ENCODE measurements at regions not wholly inside any gene's neighbourhood (a gene's known extent, or its start where the extent isn't known, plus 50 kb on each side); places are given as distances from the start of the nearest gene placed in this dataset.
A peak's percentile ranks its signal among the peaks of the same experiment; 100 is the strongest.

- H3K36me3 Mint-ChIP-seq (ENCODE audit: insufficient read depth, unreplicated experiment), result no peaks in the 10 kb centered on the region
- intact Hi-C loops (cut with micrococcal nuclease; ENCODE audit: unreplicated experiment), result no loop called here
- no peak overlapping the region for H3K27ac Mint-ChIP-seq (ENCODE audit: unreplicated experiment)
- CTCF ChIA-PET, result interaction anchor here (1.8 kb wide), 1 partner anchor 93 kb away, joined by 7 read pairs; no protein-coding TSS in a partner anchor
- H3K4me3 Mint-ChIP-seq (ENCODE audit: low read depth, unreplicated experiment), result no peak overlapping the region
- H3K27me3 Mint-ChIP-seq (ENCODE audit: unreplicated experiment), result no peaks in the 10 kb centered on the region
- H3K4me1 Mint-ChIP-seq (ENCODE audit: low read depth, unreplicated experiment), result peaks cover 24% of the 10 kb centered on the region
- no peaks in the 10 kb centered on the region for H3K9me3 Mint-ChIP-seq (ENCODE audit: low read depth, unreplicated experiment)
- TF ChIP-seq CTCF (IDR thresholded peaks at IDR 0.05; ENCODE audit: unreplicated experiment), result no peak
- no TSS peak for BruUV-seq (replicated peaks)
- DNase-seq, result peak; percentile 64
These were observed 470.4 kb downstream of the GALC start for GRCh38 chr14:87522575-87522974.

GRCh38 chr14:87508333-87508732, 484.6 kb downstream of the GALC start:
- no TSS peak for BruUV-seq (replicated peaks)
- TF ChIP-seq CTCF (IDR thresholded peaks at IDR 0.05; ENCODE audit: unreplicated experiment), result no peak
- H3K4me3 Mint-ChIP-seq (ENCODE audit: low read depth, unreplicated experiment), result no peak overlapping the region
- H3K4me1 Mint-ChIP-seq (ENCODE audit: low read depth, unreplicated experiment), result peaks cover 10% of the 10 kb centered on the region
- DNase-seq, result no peak
- no peaks in the 10 kb centered on the region for H3K9me3 Mint-ChIP-seq (ENCODE audit: low read depth, unreplicated experiment)
- CTCF ChIA-PET, result no interaction called here
- no peaks in the 10 kb centered on the region for H3K36me3 Mint-ChIP-seq (ENCODE audit: insufficient read depth, unreplicated experiment)
- intact Hi-C loops (cut with micrococcal nuclease; ENCODE audit: unreplicated experiment), result no loop called here
- no peaks in the 10 kb centered on the region for H3K27me3 Mint-ChIP-seq (ENCODE audit: unreplicated experiment)
- no peak overlapping the region for H3K27ac Mint-ChIP-seq (ENCODE audit: unreplicated experiment)

DNA sequence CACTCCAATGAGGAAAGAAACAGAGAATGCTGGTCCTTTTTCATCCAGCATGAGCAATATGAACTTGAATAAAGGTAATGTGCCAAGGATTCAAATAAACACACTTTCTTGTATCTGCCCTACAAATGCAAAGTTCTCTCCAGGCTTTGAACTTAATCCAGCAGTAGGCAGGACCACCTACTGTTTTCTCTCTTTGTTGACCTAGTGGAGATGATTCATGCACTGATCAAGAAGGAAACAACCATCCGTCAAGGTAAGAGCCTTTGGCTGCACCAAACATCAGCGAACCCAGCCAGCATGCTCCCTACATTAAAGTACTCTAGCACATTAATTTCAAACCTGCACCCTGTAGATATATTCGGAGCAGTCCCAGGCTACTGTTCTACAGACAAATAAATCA, 489.3 kb downstream of the GALC start:
- intact Hi-C loops (cut with micrococcal nuclease; ENCODE audit: unreplicated experiment), result no loop called here
- no peaks in the 10 kb centered on the region for H3K36me3 Mint-ChIP-seq (ENCODE audit: insufficient read depth, unreplicated experiment)
- no TSS peak for BruUV-seq (replicated peaks)
- TF ChIP-seq CTCF (IDR thresholded peaks at IDR 0.05; ENCODE audit: unreplicated experiment), result no peak
- no peak overlapping the region for H3K4me3 Mint-ChIP-seq (ENCODE audit: low read depth, unreplicated experiment)
- CTCF ChIA-PET, result no interaction called here
- DNase-seq, result no peak
- H3K27me3 Mint-ChIP-seq (ENCODE audit: unreplicated experiment), result no peaks in the 10 kb centered on the region
- H3K9me3 Mint-ChIP-seq (ENCODE audit: low read depth, unreplicated experiment), result no peaks in the 10 kb centered on the region
- no peak overlapping the region for H3K27ac Mint-ChIP-seq (ENCODE audit: unreplicated experiment)
- H3K4me1 Mint-ChIP-seq (ENCODE audit: low read depth, unreplicated experiment), result no peaks in the 10 kb centered on the region

DNA sequence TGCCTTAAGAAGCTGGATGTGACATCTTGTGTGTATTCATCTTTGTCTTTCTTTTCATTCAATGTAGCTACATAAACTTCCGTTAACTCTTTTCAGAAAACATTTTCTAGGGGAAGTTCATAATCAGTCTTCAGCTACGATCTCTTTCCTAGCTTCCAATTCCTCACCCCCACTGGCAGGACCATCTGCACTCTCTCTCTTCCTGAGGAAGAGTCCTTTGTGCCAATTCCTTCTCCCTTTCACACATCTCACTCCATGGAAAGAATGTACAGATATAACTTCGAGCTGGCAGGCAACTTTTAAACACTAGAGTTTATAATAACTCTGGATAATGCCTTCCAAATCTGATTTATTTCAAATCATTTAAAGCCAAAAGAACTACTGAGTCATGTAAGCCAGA, 495.7 kb downstream of the GALC start:
- H3K9me3 Mint-ChIP-seq (ENCODE audit: low read depth, unreplicated experiment), result no peaks in the 10 kb centered on the region
- CTCF ChIA-PET, result no interaction called here
- H3K36me3 Mint-ChIP-seq (ENCODE audit: insufficient read depth, unreplicated experiment), result no peaks in the 10 kb centered on the region
- no peaks in the 10 kb centered on the region for H3K27me3 Mint-ChIP-seq (ENCODE audit: unreplicated experiment)
- no peak overlapping the region for H3K4me3 Mint-ChIP-seq (ENCODE audit: low read depth, unreplicated experiment)
- DNase-seq, result no peak
- H3K4me1 Mint-ChIP-seq (ENCODE audit: low read depth, unreplicated experiment), result peaks cover 7% of the 10 kb centered on the region
- no peak for TF ChIP-seq CTCF (IDR thresholded peaks at IDR 0.05; ENCODE audit: unreplicated experiment)
- no TSS peak for BruUV-seq (replicated peaks)
- H3K27ac Mint-ChIP-seq (ENCODE audit: unreplicated experiment), result no peak overlapping the region
- intact Hi-C loops (cut with micrococcal nuclease; ENCODE audit: unreplicated experiment), result loop anchor here (10.0 kb wide), 1 partner anchor 118 kb away; no protein-coding TSS in a partner anchor

All from Calu3 (cell line).